Neural cell (in vitro differentiated cells): ENCODE measurements at regions not wholly inside any gene's neighbourhood (a gene's known extent, or its start where the extent isn't known, plus 50 kb on each side); places are given as distances from the start of the nearest gene placed in this dataset.

Experiments used
- H2AFZ ChIP-seq: fragments of 200-600, 300-800 bp; sonication (generic), shearing (Covaris generic); 2 replicates; pipeline ENCODE4 v1.6.0; 2014; ENCODE audit warnings: low read depth, mild to moderate bottlenecking, antibody characterized with exemption, low read length, moderate library complexity
- H3F3A ChIP-seq: fragments of 200-600 bp; shearing (Covaris generic); 2 replicates; pipeline ENCODE4 v1.6.1; 2016; ENCODE audit warnings: mild to moderate bottlenecking, moderate library complexity, mixed read lengths, antibody characterized with exemption, low read length; ENCODE audit not compliant: insufficient read depth, poor library complexity, severe bottlenecking
- H3K27ac ChIP-seq: fragments of 200-600, 300-800 bp; sonication (generic), shearing (Covaris generic); 2 replicates; pipeline ENCODE4 v1.5.1; 2014; ENCODE audit warnings: mild to moderate bottlenecking, low read length, moderate library complexity
- H3K27me3 ChIP-seq: fragments of 300-800, 200-600 bp; sonication (generic), shearing (Covaris generic); 2 replicates; pipeline ENCODE4 v1.6.0; 2014; ENCODE audit warnings: mild to moderate bottlenecking, low read depth, low read length, moderate library complexity; ENCODE audit not compliant: insufficient read depth
- H3K36me3 ChIP-seq: fragments of 300-800, 200-600 bp; sonication (generic), shearing (Covaris generic); 2 replicates; pipeline ENCODE4 v1.5.1; 2014; ENCODE audit warnings: mild to moderate bottlenecking, antibody characterized with exemption, low read length, moderate library complexity; ENCODE audit not compliant: insufficient read depth
- H3K4me2 ChIP-seq: fragments of 300-800, 200-600 bp; sonication (generic), shearing (Covaris generic); 2 replicates; pipeline ENCODE4 v1.6.0; 2014; ENCODE audit warnings: mild to moderate bottlenecking, low read length
- H3K4me3 ChIP-seq: fragments of 300-800, 200-600 bp; sonication (generic), shearing (Covaris generic); 2 replicates; pipeline ENCODE4 v1.5.1; 2014; ENCODE audit warnings: mild to moderate bottlenecking, low read length, moderate library complexity
- H3K79me2 ChIP-seq: fragments of 200-600 bp; shearing (Covaris generic); replicated peaks from 2 replicates; pipeline ENCODE4 v1.6.0; 2014; ENCODE audit warnings: mild to moderate bottlenecking, low read length, moderate library complexity; ENCODE audit not compliant: insufficient read depth
- H3K9ac ChIP-seq: fragments of 300-800, 200-600 bp; sonication (generic), shearing (Covaris generic); 2 replicates; pipeline ENCODE4 v1.6.1; 2016; ENCODE audit warnings: mild to moderate bottlenecking, low read length, mixed read lengths
- H3K9me2 ChIP-seq: fragments of 200-600 bp; shearing (Covaris generic); 2 replicates; pipeline ENCODE4 v1.6.1; 2016; ENCODE audit warnings: mild to moderate bottlenecking, low read length, mixed read lengths; ENCODE audit not compliant: insufficient read depth
- H3K9me3 ChIP-seq: fragments of 200-600, 300-800 bp; sonication (generic), shearing (Covaris generic); 2 replicates; pipeline ENCODE4 v1.6.1; 2016; ENCODE audit warnings: mild to moderate bottlenecking, mixed run types, low read length, moderate library complexity, mixed read lengths
- H4K20me1 ChIP-seq: fragments of 200-600 bp; shearing (Covaris generic); 2 replicates; pipeline ENCODE4 v1.6.1; 2016; ENCODE audit warnings: mild to moderate bottlenecking, mixed run types; ENCODE audit not compliant: insufficient read depth
- EP300 ChIP-seq: fragments of 450-650 bp; conservative IDR thresholded peaks from 2 replicates; pipeline ENCODE4 v1.6.1; 2014; ENCODE audit warnings: antibody characterized with exemption, mild to moderate bottlenecking, moderate library complexity; ENCODE audit not compliant: poor library complexity, severe bottlenecking
- EZH2 ChIP-seq: fragments of 200-600, 300-800 bp; shearing (Covaris generic), sonication (generic); IDR thresholded peaks from 2 replicates; pipeline ENCODE4 v1.6.1; 2014; ENCODE audit warnings: antibody characterized with exemption, low read length, borderline replicate concordance, mild to moderate bottlenecking; ENCODE audit not compliant: insufficient read depth, poor library complexity, severe bottlenecking
- MXI1 ChIP-seq: fragments of 450-650 bp; conservative IDR thresholded peaks from 2 replicates; pipeline ENCODE4 v1.6.1; 2014; ENCODE audit warnings: antibody characterized with exemption, mild to moderate bottlenecking; ENCODE audit not compliant: poor library complexity, severe bottlenecking
- POLR2AphosphoS5 ChIP-seq: IDR thresholded peaks from 2 replicates; pipeline ENCODE4 v1.6.1; 2012
- RAD21 ChIP-seq: fragments of 450-650 bp; conservative IDR thresholded peaks from 2 replicates; pipeline ENCODE4 v1.6.1; 2014; ENCODE audit warnings: antibody characterized with exemption, mild to moderate bottlenecking, moderate library complexity
- SMC3 ChIP-seq: fragments of 450-650 bp; conservative IDR thresholded peaks from 2 replicates; pipeline ENCODE4 v1.6.1; 2014; ENCODE audit warnings: antibody characterized with exemption, mild to moderate bottlenecking, moderate library complexity; ENCODE audit not compliant: poor library complexity
- TAF1 ChIP-seq: IDR thresholded peaks from 2 replicates; pipeline ENCODE4 v1.6.1; 2012; ENCODE audit warnings: low read depth
- TF ChIP-seq, protein P1 (sequence below): fragments of 450-650 bp; IDR thresholded peaks from 2 replicates; pipeline ENCODE4 v1.5.1; 2014; ENCODE audit warnings: antibody characterized with exemption, mild to moderate bottlenecking, moderate library complexity; ENCODE audit not compliant: poor library complexity, severe bottlenecking
- TF ChIP-seq, protein P2 (sequence below): IDR thresholded peaks from 2 replicates; pipeline ENCODE4 v1.6.1; 2012; ENCODE audit warnings: borderline replicate concordance

DNA sequence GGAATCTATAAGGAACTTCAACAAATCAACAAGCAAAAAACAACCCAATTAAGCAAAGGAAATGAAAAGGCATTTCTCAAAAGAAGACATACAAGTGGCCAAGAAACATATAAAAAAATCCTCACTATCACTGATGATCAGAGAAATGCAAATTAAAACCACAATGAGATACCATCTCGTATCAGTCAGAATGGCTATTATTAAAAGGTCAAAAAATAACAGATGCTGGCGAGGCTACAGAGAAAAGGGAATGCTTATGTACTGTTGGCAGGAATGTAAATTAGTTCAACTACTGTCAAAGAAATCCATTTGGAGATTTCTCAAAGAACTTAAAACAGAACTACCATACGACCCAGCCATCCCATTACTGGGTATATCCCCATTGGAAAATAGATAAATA lies 292.4 kb upstream of the FAT1 start:
- Histone ChIP-seq H3K79me2 (no peaks in the 10 kb centered on the region), H4K20me1 (no peaks in the 10 kb centered on the region)

DNA sequence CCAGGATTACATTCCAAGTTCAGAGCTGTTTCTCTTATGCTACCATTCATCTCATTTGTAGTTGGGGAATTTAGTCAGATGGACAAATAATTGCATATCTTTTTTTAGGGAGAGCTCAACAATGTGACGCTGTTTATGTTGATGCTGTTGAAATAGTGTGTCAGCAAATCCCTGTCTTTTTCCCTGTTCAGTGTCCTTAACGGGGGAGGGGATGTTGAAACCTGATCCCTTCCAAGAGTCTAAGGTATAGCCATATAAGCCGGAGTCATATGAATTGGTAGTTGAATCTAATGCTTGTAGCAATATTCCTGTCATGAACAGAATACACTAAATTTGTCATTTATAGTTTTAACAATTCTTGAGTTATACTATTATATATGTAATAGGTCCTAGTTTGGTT lies 293.5 kb upstream of the FAT1 start:
- H3K79me2 ChIP-seq: no peaks in the 10 kb centered on the region
- H3K9me2 ChIP-seq: no peaks in the 10 kb centered on the region
- H3K36me3 ChIP-seq: no peaks in the 10 kb centered on the region
- H3K4me2 ChIP-seq: no peak overlapping the region
- no peak overlapping the region for H3K27ac ChIP-seq
- H3K9ac ChIP-seq: no peak overlapping the region
- no peaks in the 10 kb centered on the region for H3K27me3 ChIP-seq
- no peak overlapping the region for H2AFZ ChIP-seq
- no peaks in the 10 kb centered on the region for H3F3A ChIP-seq
- H3K9me3 ChIP-seq: no peaks in the 10 kb centered on the region
- no peaks in the 10 kb centered on the region for H4K20me1 ChIP-seq
- no peak for TF ChIP-seq POLR2AphosphoS5
- no peak overlapping the region for H3K4me3 ChIP-seq

More for the DNA sequence above, 292.4 kb upstream of the FAT1 start:
- Histone ChIP-seq H3K4me3 (no peak overlapping the region), H3K9me2 (no peaks in the 10 kb centered on the region), H3K27me3 (no peaks in the 10 kb centered on the region), H3F3A (no peaks in the 10 kb centered on the region), H3K9ac (no peak overlapping the region), H3K36me3 (no peaks in the 10 kb centered on the region), H3K4me2 (no peak overlapping the region), H3K27ac (no peak overlapping the region), H2AFZ (no peak overlapping the region), H3K9me3 (no peaks in the 10 kb centered on the region)
- TF ChIP-seq EZH2 (no peak), POLR2AphosphoS5 (no peak), MXI1 (no peak), SMC3 (no peak), EP300 (no peak), RAD21 (no peak), TAF1 (no peak)
- TF ChIP-seq, protein P1, sequence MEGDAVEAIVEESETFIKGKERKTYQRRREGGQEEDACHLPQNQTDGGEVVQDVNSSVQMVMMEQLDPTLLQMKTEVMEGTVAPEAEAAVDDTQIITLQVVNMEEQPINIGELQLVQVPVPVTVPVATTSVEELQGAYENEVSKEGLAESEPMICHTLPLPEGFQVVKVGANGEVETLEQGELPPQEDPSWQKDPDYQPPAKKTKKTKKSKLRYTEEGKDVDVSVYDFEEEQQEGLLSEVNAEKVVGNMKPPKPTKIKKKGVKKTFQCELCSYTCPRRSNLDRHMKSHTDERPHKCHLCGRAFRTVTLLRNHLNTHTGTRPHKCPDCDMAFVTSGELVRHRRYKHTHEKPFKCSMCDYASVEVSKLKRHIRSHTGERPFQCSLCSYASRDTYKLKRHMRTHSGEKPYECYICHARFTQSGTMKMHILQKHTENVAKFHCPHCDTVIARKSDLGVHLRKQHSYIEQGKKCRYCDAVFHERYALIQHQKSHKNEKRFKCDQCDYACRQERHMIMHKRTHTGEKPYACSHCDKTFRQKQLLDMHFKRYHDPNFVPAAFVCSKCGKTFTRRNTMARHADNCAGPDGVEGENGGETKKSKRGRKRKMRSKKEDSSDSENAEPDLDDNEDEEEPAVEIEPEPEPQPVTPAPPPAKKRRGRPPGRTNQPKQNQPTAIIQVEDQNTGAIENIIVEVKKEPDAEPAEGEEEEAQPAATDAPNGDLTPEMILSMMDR: no peak
- TF ChIP-seq, protein P2, sequence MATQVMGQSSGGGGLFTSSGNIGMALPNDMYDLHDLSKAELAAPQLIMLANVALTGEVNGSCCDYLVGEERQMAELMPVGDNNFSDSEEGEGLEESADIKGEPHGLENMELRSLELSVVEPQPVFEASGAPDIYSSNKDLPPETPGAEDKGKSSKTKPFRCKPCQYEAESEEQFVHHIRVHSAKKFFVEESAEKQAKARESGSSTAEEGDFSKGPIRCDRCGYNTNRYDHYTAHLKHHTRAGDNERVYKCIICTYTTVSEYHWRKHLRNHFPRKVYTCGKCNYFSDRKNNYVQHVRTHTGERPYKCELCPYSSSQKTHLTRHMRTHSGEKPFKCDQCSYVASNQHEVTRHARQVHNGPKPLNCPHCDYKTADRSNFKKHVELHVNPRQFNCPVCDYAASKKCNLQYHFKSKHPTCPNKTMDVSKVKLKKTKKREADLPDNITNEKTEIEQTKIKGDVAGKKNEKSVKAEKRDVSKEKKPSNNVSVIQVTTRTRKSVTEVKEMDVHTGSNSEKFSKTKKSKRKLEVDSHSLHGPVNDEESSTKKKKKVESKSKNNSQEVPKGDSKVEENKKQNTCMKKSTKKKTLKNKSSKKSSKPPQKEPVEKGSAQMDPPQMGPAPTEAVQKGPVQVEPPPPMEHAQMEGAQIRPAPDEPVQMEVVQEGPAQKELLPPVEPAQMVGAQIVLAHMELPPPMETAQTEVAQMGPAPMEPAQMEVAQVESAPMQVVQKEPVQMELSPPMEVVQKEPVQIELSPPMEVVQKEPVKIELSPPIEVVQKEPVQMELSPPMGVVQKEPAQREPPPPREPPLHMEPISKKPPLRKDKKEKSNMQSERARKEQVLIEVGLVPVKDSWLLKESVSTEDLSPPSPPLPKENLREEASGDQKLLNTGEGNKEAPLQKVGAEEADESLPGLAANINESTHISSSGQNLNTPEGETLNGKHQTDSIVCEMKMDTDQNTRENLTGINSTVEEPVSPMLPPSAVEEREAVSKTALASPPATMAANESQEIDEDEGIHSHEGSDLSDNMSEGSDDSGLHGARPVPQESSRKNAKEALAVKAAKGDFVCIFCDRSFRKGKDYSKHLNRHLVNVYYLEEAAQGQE: no peak

DNA sequence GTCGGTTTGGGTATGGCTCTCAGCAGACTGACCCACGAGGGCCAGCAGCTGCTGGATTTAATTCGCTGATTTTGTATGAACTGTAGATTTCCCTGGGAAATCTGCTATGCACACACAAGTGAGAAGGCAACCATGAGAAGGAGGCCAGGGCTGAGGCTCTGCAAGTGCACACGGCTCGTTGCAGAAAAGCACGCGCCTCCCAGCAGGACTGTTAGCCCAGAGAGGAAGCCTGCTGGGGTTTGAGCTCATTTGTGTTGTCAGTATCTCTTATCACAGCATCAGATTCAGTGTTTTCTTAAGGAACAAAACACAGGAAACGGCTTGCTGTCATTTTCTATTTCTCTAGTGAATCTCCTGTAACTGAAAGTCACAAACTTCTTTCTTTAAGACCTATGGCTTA lies 296.2 kb upstream of the FAT1 start:
- Histone ChIP-seq H3K4me2 (no peak overlapping the region), H3K4me3 (no peak overlapping the region), H3K27me3 (no peaks in the 10 kb centered on the region), H3K9me3 (no peaks in the 10 kb centered on the region), H2AFZ (no peak overlapping the region), H3K9ac (no peak overlapping the region), H3F3A (no peaks in the 10 kb centered on the region), H3K9me2 (no peaks in the 10 kb centered on the region), H3K79me2 (no peaks in the 10 kb centered on the region), H3K36me3 (no peaks in the 10 kb centered on the region), H3K27ac (no peak overlapping the region), H4K20me1 (no peaks in the 10 kb centered on the region)
- TF ChIP-seq, protein P1: no peak
- TF ChIP-seq SMC3 (no peak), MXI1 (no peak), RAD21 (no peak), EP300 (no peak), POLR2AphosphoS5 (no peak), EZH2 (no peak), TAF1 (no peak)
- TF ChIP-seq, protein P2: no peak
